ENCODE measurements at regions not wholly inside any gene's neighbourhood (a gene's known extent, or its start where the extent isn't known, plus 50 kb on each side); places are given as distances from the start of the nearest gene placed in this dataset.

GRCh38 chr7:106425017-106425719, 140.4 kb upstream of the NAMPT start:
- in situ Hi-C loops (cut with MboI; ENCODE audit: low sequenced_read_pairs) = no loop called here

- in situ Hi-C loops (cut with MboI; ENCODE audit: low sequenced_read_pairs) = no loop called here
Measured at GRCh38 chr7:106424476-106425016, 139.8 kb upstream of the NAMPT start.

- in situ Hi-C loops (cut with MboI; ENCODE audit: low sequenced_read_pairs) = no loop called here
Measured at GRCh38 chr7:106423821-106424475, 139.2 kb upstream of the NAMPT start.

- in situ Hi-C loops (cut with MboI; ENCODE audit: low sequenced_read_pairs) = no loop called here
Measured at GRCh38 chr7:106423111-106423510, 138.3 kb upstream of the NAMPT start.

- in situ Hi-C loops (cut with MboI; ENCODE audit: low sequenced_read_pairs) = no loop called here
Measured at GRCh38 chr7:106421181-106421762, 136.5 kb upstream of the NAMPT start.

GRCh38 chr7:106420736-106421135, 136.0 kb upstream of the NAMPT start:
- in situ Hi-C loops (cut with MboI; ENCODE audit: low sequenced_read_pairs) = no loop called here

- in situ Hi-C loops (cut with MboI; ENCODE audit: low sequenced_read_pairs) = no loop called here
Measured at GRCh38 chr7:106420210-106420609, 135.4 kb upstream of the NAMPT start.

GRCh38 chr7:106419455-106420182, 134.8 kb upstream of the NAMPT start:
- in situ Hi-C loops (cut with MboI; ENCODE audit: low sequenced_read_pairs) = no loop called here

- in situ Hi-C loops (cut with MboI; ENCODE audit: low sequenced_read_pairs) = no loop called here
Measured at GRCh38 chr7:106418526-106418925, 133.7 kb upstream of the NAMPT start.

- in situ Hi-C loops (cut with MboI; ENCODE audit: low sequenced_read_pairs) = no loop called here
Measured at GRCh38 chr7:106418094-106418493, 133.3 kb upstream of the NAMPT start.

GRCh38 chr7:106417273-106417902, 132.6 kb upstream of the NAMPT start:
- in situ Hi-C loops (cut with MboI; ENCODE audit: low sequenced_read_pairs) = no loop called here

GRCh38 chr7:106416430-106416829, 131.6 kb upstream of the NAMPT start:
- in situ Hi-C loops (cut with MboI; ENCODE audit: low sequenced_read_pairs) = no loop called here

- in situ Hi-C loops (cut with MboI; ENCODE audit: low sequenced_read_pairs) = no loop called here
Measured at GRCh38 chr7:106415433-106415832, 130.7 kb upstream of the NAMPT start.

- in situ Hi-C loops (cut with MboI; ENCODE audit: low sequenced_read_pairs) = no loop called here
Measured at GRCh38 chr7:106413446-106413845, 128.7 kb upstream of the NAMPT start.

- in situ Hi-C loops (cut with MboI; ENCODE audit: low sequenced_read_pairs) = no loop called here
Measured at GRCh38 chr7:106405697-106406141, 120.9 kb upstream of the NAMPT start.

- in situ Hi-C loops (cut with MboI; ENCODE audit: low sequenced_read_pairs) = no loop called here
Measured at GRCh38 chr7:106402898-106403297, 118.1 kb upstream of the NAMPT start.

GRCh38 chr7:106400923-106401322, 116.1 kb upstream of the NAMPT start:
- in situ Hi-C loops (cut with MboI; ENCODE audit: low sequenced_read_pairs) = no loop called here

- in situ Hi-C loops (cut with MboI; ENCODE audit: low sequenced_read_pairs) = no loop called here
Measured at GRCh38 chr7:106398786-106399185, 114.0 kb upstream of the NAMPT start.

GRCh38 chr7:106397994-106398393, 113.2 kb upstream of the NAMPT start:
- in situ Hi-C loops (cut with MboI; ENCODE audit: low sequenced_read_pairs) = no loop called here

GRCh38 chr7:106394526-106394925, 109.7 kb upstream of the NAMPT start:
- in situ Hi-C loops (cut with MboI; ENCODE audit: low sequenced_read_pairs) = no loop called here
